ENCODE measurements at regions not wholly inside any gene's neighbourhood (a gene's known extent, or its start where the extent isn't known, plus 50 kb on each side); places are given as distances from the start of the nearest gene placed in this dataset.
"Not testable (repeated sequence)": the region's sequence is repeated elsewhere in the genome, so short reads cannot be mapped to it uniquely, and the experiment has no call there.

DNA sequence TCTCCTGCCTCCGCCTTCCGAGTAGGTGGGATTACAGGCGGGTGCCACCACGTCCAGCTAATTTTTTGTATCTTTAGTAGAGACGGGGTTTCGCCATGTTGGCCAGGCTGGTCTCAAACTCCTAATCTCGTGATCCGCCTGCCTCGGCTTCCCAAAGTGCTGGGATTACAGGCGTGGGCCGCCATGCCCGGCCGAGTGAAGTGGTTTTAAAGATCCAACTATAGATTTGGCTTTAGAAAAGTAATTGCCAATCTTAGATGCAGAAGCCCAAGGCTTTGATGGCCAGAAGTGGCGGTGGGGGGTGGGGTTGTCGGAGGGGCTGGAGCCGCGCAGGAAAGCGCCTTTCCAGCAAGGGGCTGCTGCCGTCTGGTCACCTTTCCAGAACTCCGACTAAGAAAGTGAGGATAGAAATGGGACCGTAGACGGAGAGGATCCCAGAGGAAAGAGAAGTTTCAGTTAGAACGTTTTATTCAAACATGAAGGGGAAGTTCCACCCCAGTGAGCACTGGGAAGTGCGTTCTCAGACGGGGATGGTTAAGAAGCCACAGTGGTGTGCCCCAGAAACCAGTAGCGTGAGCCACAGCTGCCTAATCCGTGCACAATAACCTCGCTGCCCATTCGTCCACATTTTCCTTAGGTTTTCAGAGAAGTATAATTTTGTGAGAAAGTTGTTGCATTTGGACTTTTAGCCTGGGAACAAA, 69.7 kb downstream of the DLL1 start:
- DNase-seq (ENCODE audit: low spot score in 2 of 2, unreplicated experiment in 2 of 2) = peak in 1 of 2 experiments; percentile 16
- no peaks in the 10 kb centered on the region for H3K36me3 Mint-ChIP-seq
- H3K27ac Mint-ChIP-seq = no peak overlapping the region
- H3K4me1 Mint-ChIP-seq = peaks cover 44% of the 10 kb centered on the region
- no peaks in the 10 kb centered on the region for H3K27me3 Mint-ChIP-seq (ENCODE audit: low read depth)
- H3K9me3 Mint-ChIP-seq = no peaks in the 10 kb centered on the region
- no peak overlapping the region for H3K4me3 Mint-ChIP-seq
- TF ChIP-seq, protein P1, sequence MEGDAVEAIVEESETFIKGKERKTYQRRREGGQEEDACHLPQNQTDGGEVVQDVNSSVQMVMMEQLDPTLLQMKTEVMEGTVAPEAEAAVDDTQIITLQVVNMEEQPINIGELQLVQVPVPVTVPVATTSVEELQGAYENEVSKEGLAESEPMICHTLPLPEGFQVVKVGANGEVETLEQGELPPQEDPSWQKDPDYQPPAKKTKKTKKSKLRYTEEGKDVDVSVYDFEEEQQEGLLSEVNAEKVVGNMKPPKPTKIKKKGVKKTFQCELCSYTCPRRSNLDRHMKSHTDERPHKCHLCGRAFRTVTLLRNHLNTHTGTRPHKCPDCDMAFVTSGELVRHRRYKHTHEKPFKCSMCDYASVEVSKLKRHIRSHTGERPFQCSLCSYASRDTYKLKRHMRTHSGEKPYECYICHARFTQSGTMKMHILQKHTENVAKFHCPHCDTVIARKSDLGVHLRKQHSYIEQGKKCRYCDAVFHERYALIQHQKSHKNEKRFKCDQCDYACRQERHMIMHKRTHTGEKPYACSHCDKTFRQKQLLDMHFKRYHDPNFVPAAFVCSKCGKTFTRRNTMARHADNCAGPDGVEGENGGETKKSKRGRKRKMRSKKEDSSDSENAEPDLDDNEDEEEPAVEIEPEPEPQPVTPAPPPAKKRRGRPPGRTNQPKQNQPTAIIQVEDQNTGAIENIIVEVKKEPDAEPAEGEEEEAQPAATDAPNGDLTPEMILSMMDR (IDR thresholded peaks at IDR 0.05; ENCODE audit: unreplicated experiment) = no peak

DNA sequence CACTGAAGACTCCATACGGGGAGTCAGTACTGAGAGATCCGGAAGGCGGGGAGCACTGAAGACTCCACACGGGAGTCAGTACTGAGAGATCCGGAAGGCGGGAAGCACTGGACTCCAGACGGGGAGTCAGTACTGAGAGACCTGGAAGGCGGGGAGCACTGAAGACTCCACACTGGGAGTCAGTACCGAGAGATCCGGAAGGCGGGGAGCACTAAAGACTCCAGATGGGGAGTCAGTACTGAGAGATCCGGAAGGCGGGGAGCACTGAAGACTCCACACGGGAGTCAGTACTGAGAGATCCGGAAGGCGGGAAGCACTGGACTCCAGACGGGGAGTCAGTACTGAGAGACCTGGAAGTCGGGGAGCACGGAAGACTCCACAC, 77.2 kb downstream of the DLL1 start:
- not testable (repeated sequence) for H3K27ac Mint-ChIP-seq; H3K4me1 Mint-ChIP-seq; H3K4me3 Mint-ChIP-seq; H3K36me3 Mint-ChIP-seq; H3K27me3 Mint-ChIP-seq (ENCODE audit: low read depth); H3K9me3 Mint-ChIP-seq; DNase-seq (ENCODE audit: low spot score in 2 of 2, unreplicated experiment in 2 of 2)

DNA sequence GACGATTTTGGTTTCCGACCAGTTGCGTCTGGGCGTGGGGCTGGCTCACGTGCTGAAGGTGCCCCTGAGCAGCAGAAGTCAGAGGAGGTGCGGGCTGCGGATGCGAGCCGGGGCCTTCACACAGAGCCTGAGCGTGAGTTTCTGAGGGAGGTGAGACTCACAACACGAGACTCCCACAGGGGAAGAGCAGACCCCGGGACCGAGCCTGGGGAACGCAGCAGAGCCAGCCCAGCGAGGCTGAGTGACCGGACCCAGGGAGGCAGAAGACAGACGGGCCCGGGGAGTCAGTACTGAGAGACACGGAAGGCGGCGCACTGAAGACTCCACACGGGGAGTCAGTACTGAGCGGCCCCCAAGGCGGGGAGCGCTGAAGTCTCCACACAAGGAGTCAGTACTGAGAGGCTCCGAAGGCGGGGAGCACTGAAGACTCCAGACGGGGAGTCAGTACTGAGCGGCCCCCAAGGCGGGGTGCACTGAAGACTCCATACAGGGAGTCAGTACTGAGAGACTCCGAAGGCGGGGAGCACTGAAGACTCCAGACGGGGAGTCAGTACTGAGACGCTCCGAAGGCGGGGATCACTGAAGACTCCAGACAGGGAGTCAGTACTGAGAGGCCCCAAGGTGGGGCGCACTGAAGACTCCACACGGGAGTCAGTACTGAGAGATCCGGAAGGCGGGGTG, 77.8 kb downstream of the DLL1 start:
- TF ChIP-seq, protein P1 (IDR thresholded peaks at IDR 0.05; ENCODE audit: unreplicated experiment) = no peak
- no peak overlapping the region for H3K27ac Mint-ChIP-seq
- DNase-seq (ENCODE audit: low spot score in 2 of 2, unreplicated experiment in 2 of 2) = peak in 1 of 2 experiments; percentile 21
- peaks cover 8% of the 10 kb centered on the region for H3K27me3 Mint-ChIP-seq (ENCODE audit: low read depth)
- H3K4me1 Mint-ChIP-seq = no peaks in the 10 kb centered on the region
- no peak overlapping the region for H3K4me3 Mint-ChIP-seq
- no peaks in the 10 kb centered on the region for H3K36me3 Mint-ChIP-seq
- H3K9me3 Mint-ChIP-seq = no peaks in the 10 kb centered on the region

DNA sequence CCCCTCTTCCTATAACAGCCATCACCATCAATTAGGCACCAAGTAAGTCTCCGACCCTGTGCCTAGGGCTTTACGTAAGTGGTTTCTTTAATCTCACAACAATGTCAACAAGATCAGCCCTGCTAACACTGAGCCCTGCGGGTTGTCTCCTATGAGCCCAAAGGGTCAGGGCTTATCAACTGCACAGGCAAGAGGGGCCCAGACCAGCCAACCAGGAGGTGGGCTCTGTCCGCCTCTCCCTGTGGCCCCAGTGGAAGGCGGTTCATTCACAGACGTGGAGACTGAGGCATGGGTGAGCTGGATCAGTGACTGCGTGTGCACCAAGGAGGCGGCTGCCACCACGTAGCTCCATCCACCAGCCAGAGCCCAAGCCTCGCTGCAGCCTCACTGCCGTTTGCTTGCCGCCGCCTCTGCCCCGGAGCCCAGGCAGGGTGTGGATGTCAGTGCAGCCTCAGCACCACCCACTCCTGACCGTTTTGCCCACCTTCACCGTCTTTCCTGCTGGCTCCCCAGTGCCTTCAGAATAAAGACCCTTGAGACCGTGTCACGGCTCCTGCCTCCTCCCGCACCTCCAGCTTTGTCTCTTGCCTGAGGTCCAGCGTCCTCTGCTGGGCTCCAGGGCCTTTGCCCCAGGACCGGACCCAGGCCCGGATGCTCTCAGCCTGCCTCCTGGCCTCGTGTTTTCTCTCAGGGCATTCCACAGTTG, 78.7 kb downstream of the DLL1 start:
- DNase-seq (ENCODE audit: low spot score in 2 of 2, unreplicated experiment in 2 of 2) = peak in 1 of 2 experiments; percentile 33
- Mint-ChIP-seq H3K27me3 (ENCODE audit: low read depth) (peaks cover 8% of the 10 kb centered on the region), H3K4me1 (no peaks in the 10 kb centered on the region), H3K9me3 (no peaks in the 10 kb centered on the region), H3K27ac (no peak overlapping the region), H3K4me3 (no peak overlapping the region), H3K36me3 (no peaks in the 10 kb centered on the region)
- TF ChIP-seq, protein P1 (IDR thresholded peaks at IDR 0.05; ENCODE audit: unreplicated experiment) = no peak

DNA sequence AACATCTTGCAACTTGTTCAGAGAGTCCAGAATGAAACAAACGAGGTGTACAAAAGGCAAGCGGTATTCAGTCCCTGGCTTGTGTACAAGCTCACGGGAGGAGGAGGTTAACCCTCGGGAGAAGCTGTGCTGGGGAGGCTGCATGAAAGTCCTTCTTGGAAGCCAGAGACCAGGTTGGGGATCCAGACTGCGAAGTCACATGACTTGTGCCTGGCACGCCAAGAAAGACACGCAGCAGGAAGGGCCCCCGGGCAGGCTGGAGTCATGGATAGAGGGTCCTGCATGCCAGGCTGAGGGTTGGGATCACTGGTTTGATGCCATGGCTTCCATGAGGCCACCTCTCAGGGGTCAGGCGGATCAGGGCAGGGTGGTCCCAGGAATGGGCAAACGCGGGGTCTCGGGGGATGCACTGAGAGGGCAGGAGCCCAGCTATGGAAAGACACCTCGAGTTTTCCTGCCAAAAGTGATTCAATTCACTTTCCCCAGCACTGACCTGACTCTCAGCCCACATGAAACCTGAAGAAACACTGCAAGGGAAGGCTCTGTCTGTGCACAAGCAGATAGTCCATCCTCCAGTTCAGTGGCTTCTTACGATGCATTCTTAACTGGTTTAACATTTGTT, 79.4 kb downstream of the DLL1 start:
- DNase-seq (ENCODE audit: low spot score in 2 of 2, unreplicated experiment in 2 of 2) = peak in 1 of 2 experiments; percentile 29
- no peaks in the 10 kb centered on the region for H3K4me1 Mint-ChIP-seq

More for the DNA sequence above, 79.4 kb downstream of the DLL1 start:
- Mint-ChIP-seq H3K4me3 (no peak overlapping the region), H3K9me3 (no peaks in the 10 kb centered on the region), H3K27ac (no peak overlapping the region), H3K27me3 (ENCODE audit: low read depth) (peaks cover 8% of the 10 kb centered on the region), H3K36me3 (no peaks in the 10 kb centered on the region)
- TF ChIP-seq, protein P1 (IDR thresholded peaks at IDR 0.05; ENCODE audit: unreplicated experiment) = no peak
